Stimulated activated CD8-positive, alpha-beta memory T cell treated with anti-CD3 and anti-CD28 coated beads, Interleukin-12 subunit alpha, Interleukin-12 subunit beta, amount 100 ng/mL, for 24 hours (primary cell): ENCODE measurements at regions not wholly inside any gene's neighbourhood (a gene's known extent, or its start where the extent isn't known, plus 50 kb on each side); places are given as distances from the start of the nearest gene placed in this dataset.
"Not testable (repeated sequence)": the region's sequence is repeated elsewhere in the genome, so short reads cannot be mapped to it uniquely, and the experiment has no call there.

Experiments used
- DNase-seq: peaks from one replicate; pipeline ENCODE4 v3.0.0-alpha.2; 2020; ENCODE audit errors: extremely low read depth

DNA sequence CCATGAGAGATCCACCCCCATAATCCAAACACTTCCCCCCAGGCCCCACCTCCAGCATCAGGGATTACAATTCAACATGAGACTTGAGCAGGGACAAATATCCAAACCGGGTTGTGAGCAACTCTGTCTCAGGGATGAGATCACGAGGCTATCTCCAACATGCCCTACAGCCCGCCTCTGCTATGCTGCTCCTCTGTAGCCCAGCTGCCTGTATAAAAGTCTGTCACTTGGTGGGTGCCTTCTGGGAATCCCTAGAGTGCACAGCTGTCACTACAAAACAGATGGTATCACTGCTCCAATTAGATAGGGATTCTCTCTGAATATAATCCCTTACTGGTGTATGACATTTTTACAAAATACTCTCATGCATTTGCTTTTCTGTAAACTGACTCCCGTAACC is 114.9 kb upstream of the NANOS1 start:
- no peak for DNase-seq

DNA sequence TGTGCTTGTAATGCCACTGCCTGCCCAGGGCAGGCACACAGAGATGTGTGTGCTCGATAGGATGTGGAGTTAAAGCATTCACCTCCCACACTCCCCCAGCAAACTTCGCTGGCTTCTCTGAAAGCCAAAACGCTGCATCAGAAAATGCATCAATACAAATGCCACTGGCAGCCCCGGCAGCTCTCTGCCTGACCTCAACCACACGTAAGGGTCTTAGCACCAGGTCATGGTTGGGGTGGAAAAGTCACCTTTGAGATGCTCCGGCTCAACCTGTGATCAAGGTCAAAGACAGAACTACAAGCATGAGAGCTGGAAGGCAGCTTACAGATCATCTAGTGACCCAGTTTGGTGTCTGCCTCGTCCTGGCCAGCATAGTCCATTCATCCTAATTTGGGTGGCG is 114.4 kb upstream of the NANOS1 start:
- DNase-seq = no peak

DNA sequence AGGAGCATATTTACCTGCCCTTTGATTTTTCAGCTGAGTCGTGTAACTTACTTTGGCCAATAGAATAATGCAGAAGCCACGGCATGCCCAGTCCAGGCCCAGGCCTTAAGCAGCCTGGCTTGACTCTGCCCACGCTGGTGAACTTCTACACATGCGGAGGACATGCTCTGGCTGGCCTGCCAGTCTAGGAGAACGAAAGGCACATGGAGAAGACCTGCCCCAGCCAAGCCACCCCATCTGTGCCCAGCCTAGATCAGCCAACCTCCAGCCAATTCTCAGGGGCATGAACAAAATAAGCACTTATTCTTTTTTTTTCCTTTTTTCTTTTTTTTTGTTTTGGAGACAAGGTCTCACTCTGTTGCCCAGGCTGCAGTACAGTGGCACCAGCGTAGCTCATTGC is 112.7 kb upstream of the NANOS1 start:
- no peak for DNase-seq

- DNase-seq = no peak
These were observed 111.8 kb upstream of the NANOS1 start for GRCh38 chr10:118917701-118918100.

- DNase-seq = no peak
These were observed 111.4 kb upstream of the NANOS1 start for GRCh38 chr10:118918116-118918515.

DNA sequence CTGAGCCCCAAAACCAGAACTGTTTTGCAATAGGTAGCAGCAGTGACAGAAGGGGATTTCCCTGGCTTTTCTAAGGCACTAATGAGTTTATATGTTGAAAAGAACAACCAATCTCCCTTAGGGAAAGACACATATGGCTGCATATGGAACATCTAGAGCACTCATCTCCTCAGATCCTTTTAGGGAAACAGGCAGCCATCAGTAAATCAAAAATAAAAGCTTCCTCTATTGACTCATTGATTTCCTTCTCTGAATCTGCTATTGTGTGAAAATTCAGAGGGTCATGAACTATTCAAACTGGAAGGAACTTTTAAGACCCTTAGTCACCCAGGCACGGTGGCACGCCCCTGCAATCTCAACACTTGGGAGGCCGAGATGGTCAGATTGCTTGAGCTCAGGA is 110.9 kb upstream of the NANOS1 start:
- no peak for DNase-seq

- DNase-seq = no peak
These were observed 109.3 kb upstream of the NANOS1 start for GRCh38 chr10:118920206-118920605.

GRCh38 chr10:118922226-118922625 is 107.3 kb upstream of the NANOS1 start:
- DNase-seq = no peak

GRCh38 chr10:118922972-118923371 is 106.5 kb upstream of the NANOS1 start:
- no peak for DNase-seq

DNA sequence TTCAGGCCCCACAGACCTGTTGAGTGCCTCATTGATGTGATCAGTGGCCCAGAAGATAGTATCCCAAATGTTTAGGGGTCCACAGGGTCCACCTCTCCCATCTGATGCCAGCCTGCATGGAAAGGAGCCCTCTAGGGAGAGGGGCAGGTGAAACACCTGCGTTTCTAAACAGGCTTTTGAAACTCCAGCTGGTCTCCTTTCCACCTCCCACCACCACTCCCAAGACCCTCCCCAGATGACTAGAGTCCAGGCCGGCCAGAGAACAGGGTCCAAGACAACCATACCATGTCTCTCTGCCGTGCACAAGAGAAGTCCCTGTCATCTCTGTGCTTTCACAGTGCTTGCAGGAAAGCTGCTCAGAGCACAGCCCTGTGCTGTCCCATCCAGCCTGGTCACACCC is 105.0 kb upstream of the NANOS1 start:
- no peak for DNase-seq

GRCh38 chr10:118925404-118926071 is 104.0 kb upstream of the NANOS1 start:
- no peak for DNase-seq

DNA sequence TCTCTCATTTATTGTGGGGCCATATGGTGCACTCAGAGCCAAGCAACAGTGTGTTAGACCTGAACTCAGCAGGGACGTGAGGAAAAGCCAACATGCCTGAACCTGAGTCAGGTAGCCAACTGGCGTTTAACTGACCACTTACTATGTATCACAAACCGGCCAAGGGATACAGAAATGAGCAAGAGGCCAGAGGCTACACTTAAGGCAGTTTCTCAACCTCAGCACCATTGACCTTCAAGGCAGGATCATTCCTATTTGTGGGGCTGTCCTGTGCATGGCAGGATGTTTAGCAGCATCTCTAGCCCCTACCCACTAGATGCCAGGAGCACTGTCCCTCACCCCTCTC is 103.5 kb upstream of the NANOS1 start:
- no peak for DNase-seq

- DNase-seq = no peak
These were observed 103.1 kb upstream of the NANOS1 start for GRCh38 chr10:118926441-118926840.

GRCh38 chr10:118926903-118927302 is 102.6 kb upstream of the NANOS1 start:
- no peak for DNase-seq

- no peak for DNase-seq
These were observed 102.2 kb upstream of the NANOS1 start for GRCh38 chr10:118927321-118927720.

DNA sequence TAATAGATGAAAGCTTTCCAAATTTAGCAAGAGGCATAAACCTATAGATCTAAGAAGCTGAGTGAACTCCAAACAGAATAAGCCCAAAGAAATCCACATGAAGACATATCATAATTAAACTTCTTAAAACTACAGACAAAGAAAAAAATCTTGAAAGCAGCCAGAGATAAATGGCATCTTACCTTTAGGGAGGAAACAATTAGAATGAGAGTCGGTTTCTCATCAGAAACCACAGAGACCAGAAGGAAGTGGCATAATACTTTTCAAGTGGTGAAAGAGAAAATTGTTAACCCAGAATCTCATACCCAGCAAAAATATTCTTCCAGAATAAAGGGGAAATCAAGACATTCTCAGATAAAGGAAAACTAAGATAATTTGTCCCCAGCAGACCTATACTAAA is 98.9 kb upstream of the NANOS1 start:
- no peak for DNase-seq

- no peak for DNase-seq
These were observed 98.1 kb upstream of the NANOS1 start for GRCh38 chr10:118931436-118931835.

DNA sequence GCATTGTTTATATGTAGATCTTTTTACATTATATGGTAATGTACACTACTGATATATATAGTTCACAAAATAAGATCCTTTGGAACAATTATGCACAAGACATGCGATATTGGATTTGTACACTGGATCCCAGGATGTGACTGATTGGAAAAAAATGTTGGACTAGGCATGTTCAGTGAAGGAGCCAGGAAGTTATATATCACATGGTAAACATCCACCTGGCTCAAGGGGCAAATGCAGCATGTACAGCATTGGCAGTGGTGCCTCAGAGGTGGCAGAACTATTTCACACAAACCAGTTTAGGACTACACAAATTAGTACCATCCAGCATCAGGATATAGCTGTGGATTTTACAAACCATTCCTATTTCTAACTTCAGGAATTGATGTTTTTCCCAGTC is 97.4 kb upstream of the NANOS1 start:
- not testable (repeated sequence) for DNase-seq

DNA sequence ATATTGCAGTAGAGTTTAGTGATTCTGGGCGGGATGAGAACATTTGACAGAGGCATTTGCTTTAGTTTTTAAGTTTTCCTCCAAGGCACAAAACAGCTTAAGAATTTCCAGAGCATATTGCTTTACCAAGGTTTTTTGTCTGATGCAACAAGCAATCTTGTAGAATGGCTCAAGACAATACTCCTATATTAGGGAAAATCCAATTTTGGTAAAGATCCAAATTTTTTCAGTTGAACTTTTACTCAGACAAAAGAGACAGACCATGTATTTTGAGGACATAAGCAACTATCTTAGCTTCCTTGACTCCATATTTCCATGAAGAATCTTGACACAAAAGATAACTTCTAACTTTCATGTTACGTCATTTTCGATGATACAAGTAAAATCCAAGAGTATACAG is 92.3 kb upstream of the NANOS1 start:
- no peak for DNase-seq

DNA sequence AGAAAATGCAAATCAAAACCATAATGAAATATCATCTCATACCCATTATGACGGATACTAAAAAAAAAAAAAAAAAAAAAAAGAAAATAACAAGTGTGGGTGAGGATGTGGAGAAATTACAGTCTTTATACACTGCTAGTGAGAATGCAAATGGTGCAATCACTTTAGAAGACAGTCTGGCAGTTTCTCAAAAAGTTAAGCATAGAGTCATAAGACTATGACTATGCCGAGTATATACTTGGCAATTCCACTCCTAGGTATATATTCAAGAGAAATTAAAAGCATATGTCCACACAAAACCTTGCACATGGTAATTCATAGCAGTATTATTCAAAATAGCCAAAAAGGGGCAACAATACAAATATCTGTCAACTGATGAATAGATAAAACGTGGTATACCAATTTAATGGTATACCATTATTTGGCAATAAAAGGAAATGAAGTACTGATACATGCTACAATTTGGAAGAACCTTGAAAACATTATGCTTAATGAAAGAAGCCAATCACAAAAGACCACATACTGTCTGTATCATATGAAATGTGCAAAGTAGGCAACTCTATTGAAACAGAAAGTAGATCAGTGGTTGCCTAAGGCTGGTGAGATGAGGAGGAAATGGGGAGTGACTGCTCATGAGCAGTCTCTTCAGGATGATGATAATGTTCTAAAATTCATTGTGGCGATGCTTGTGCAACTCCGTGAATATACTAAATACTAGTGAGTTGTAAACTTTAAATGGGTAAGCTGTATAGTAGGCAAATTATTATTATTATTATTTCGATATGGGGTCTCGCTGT is 90.1 kb upstream of the NANOS1 start:
- no peak for DNase-seq

- no peak for DNase-seq
These were observed 89.1 kb upstream of the NANOS1 start for GRCh38 chr10:118940386-118940785.

- DNase-seq = no peak
These were observed 86.3 kb upstream of the NANOS1 start for GRCh38 chr10:118943253-118943652.

GRCh38 chr10:118944959-118945633 is 84.4 kb upstream of the NANOS1 start:
- no peak for DNase-seq
